ENCODE measurements at regions not wholly inside any gene's neighbourhood (a gene's known extent, or its start where the extent isn't known, plus 50 kb on each side); places are given as distances from the start of the nearest gene placed in this dataset.

GRCh38 chr4:80135702-80136058 is 61.6 kb upstream of the PRDM8 start:
- H3K36me3 ChIP-seq = no peaks in the 10 kb centered on the region
- intact Hi-C loops (cut with DNase I; ENCODE audit: low total_unique reads) = no loop called here
- no peak for TF ChIP-seq CTCF (IDR thresholded peaks at IDR 0.05)
- no peak for TF ChIP-seq POLR2A (IDR thresholded peaks at IDR 0.05)
- no peak for TF ChIP-seq POLR2AphosphoS5 (IDR thresholded peaks at IDR 0.05)
- H3K27me3 ChIP-seq = no peaks in the 10 kb centered on the region
- no peak overlapping the region for H3K27ac ChIP-seq
- H3K4me1 ChIP-seq = no peaks in the 10 kb centered on the region
- no peak for DNase-seq (ENCODE audit: low spot score in 2 of 2)
- H3K4me3 ChIP-seq = no peak overlapping the region
- H3K9me3 ChIP-seq = no peaks in the 10 kb centered on the region

- no peaks in the 10 kb centered on the region for H3K36me3 ChIP-seq
- H3K4me1 ChIP-seq = no peaks in the 10 kb centered on the region
- TF ChIP-seq POLR2AphosphoS5 (IDR thresholded peaks at IDR 0.05) = no peak
- no peak for TF ChIP-seq CTCF (IDR thresholded peaks at IDR 0.05)
- no peak for TF ChIP-seq POLR2A (IDR thresholded peaks at IDR 0.05)
- no peak overlapping the region for H3K4me3 ChIP-seq
- no peak overlapping the region for H3K27ac ChIP-seq
- H3K27me3 ChIP-seq = no peaks in the 10 kb centered on the region
- no peaks in the 10 kb centered on the region for H3K9me3 ChIP-seq
- intact Hi-C loops (cut with DNase I; ENCODE audit: low total_unique reads) = no loop called here
- DNase-seq (ENCODE audit: low spot score in 2 of 2) = no peak
These were observed 62.1 kb upstream of the ANTXR2 start for GRCh38 chr4:80134936-80135701.

- intact Hi-C loops (cut with DNase I; ENCODE audit: low total_unique reads) = no loop called here
- no peaks in the 10 kb centered on the region for H3K27me3 ChIP-seq
- no peaks in the 10 kb centered on the region for H3K9me3 ChIP-seq
- H3K27ac ChIP-seq = no peak overlapping the region
- no peak overlapping the region for H3K4me3 ChIP-seq
- H3K4me1 ChIP-seq = no peaks in the 10 kb centered on the region
- TF ChIP-seq POLR2AphosphoS5 (IDR thresholded peaks at IDR 0.05) (no peak), CTCF (IDR thresholded peaks at IDR 0.05) (no peak), POLR2A (IDR thresholded peaks at IDR 0.05) (no peak)
- H3K36me3 ChIP-seq = no peaks in the 10 kb centered on the region
- DNase-seq (ENCODE audit: low spot score in 2 of 2) = no peak
These were observed 60.3 kb upstream of the ANTXR2 start for GRCh38 chr4:80133240-80133783.

- intact Hi-C loops (cut with DNase I; ENCODE audit: low total_unique reads) = no loop called here
- no peak for DNase-seq (ENCODE audit: low spot score in 2 of 2)
- no peaks in the 10 kb centered on the region for H3K9me3 ChIP-seq
- H3K36me3 ChIP-seq = no peaks in the 10 kb centered on the region
- H3K27me3 ChIP-seq = no peaks in the 10 kb centered on the region
- TF ChIP-seq CTCF (IDR thresholded peaks at IDR 0.05) (no peak), POLR2A (IDR thresholded peaks at IDR 0.05) (no peak), POLR2AphosphoS5 (IDR thresholded peaks at IDR 0.05) (no peak)
- H3K4me1 ChIP-seq = no peaks in the 10 kb centered on the region
- H3K4me3 ChIP-seq = no peak overlapping the region
- H3K27ac ChIP-seq = no peak overlapping the region
These were observed 56.8 kb upstream of the ANTXR2 start for GRCh38 chr4:80129785-80130184.

- Histone ChIP-seq H3K27ac (no peak overlapping the region), H3K4me1 (no peaks in the 10 kb centered on the region), H3K36me3 (no peaks in the 10 kb centered on the region), H3K27me3 (no peaks in the 10 kb centered on the region), H3K9me3 (no peaks in the 10 kb centered on the region), H3K4me3 (no peak overlapping the region)
- no peak for TF ChIP-seq CTCF (IDR thresholded peaks at IDR 0.05)
- TF ChIP-seq POLR2A (IDR thresholded peaks at IDR 0.05) = no peak
- no peak for TF ChIP-seq POLR2AphosphoS5 (IDR thresholded peaks at IDR 0.05)
- intact Hi-C loops (cut with DNase I; ENCODE audit: low total_unique reads) = no loop called here
- no peak for DNase-seq (ENCODE audit: low spot score in 2 of 2)
These were observed 55.9 kb upstream of the ANTXR2 start for GRCh38 chr4:80128941-80129340.
